K562 (cell line): ENCODE measurements at regions not wholly inside any gene's neighbourhood (a gene's known extent, or its start where the extent isn't known, plus 50 kb on each side); places are given as distances from the start of the nearest gene placed in this dataset.

Experiments used
- HDAC2 ChIP-seq: fragments of 450-650 bp; IDR thresholded peaks from 2 replicates; pipeline ENCODE4 v1.6.1; 2016; ENCODE audit warnings: mild to moderate bottlenecking
- ILF3 ChIP-seq: fragments of 450-650 bp; IDR thresholded peaks from 2 replicates; pipeline ENCODE4 v1.6.1; 2018; ENCODE audit warnings: antibody characterized with exemption, mild to moderate bottlenecking, moderate library complexity, borderline replicate concordance
- MEF2D ChIP-seq: conservative IDR thresholded peaks from 2 replicates; pipeline ENCODE4 v1.6.1; 2016; ENCODE audit warnings: low read depth, missing genetic modification characterization, missing compliant biosample characterization
- RFX7 ChIP-seq: fragments of 250-450 bp; sonication (Bioruptor Pico); IDR thresholded peaks from 2 replicates; pipeline ENCODE4 v1.5.1; 2021; ENCODE audit warnings: mild to moderate bottlenecking
- STAG1 ChIP-seq: sonication (generic); formaldehyde crosslinking; IDR thresholded peaks from 2 replicates; pipeline ENCODE4 v1.5.0; 2020; ENCODE audit warnings: missing genetic modification reagents, borderline replicate concordance
- TARDBP ChIP-seq: fragments of 450-650 bp; IDR thresholded peaks from 2 replicates; pipeline ENCODE4 v1.6.1; 2016
- ZNF274 ChIP-seq: IDR thresholded peaks from 2 replicates; pipeline ENCODE4 v1.6.1; 2011; ENCODE audit warnings: low read depth, mild to moderate bottlenecking, low read length, moderate library complexity, borderline replicate concordance
- TF ChIP-seq, protein P1 (sequence below), 3 experiments: IDR thresholded peaks in 2 of 3; conservative IDR thresholded peaks in 1 of 3; 2 replicates each; pipeline ENCODE4 v1.5.1; 2011 to 2012; ENCODE audit warnings: low read length in 3 of 3, mild to moderate bottlenecking in 3 of 3, control low read depth in 2 of 3, improper control_type of control experiment in 1 of 3, inconsistent platforms in 1 of 3, low read depth in 1 of 3, mixed read lengths in 1 of 3, moderate library complexity in 1 of 3; ENCODE audit not compliant: insufficient read depth in 2 of 3
- TF ChIP-seq, protein P2 (sequence below), 2 experiments: fragments of 200-800 bp in 1 of 2; sonication (Bioruptor generic) in 1 of 2; sonication (generic) in 1 of 2; formaldehyde crosslinking in 1 of 2; IDR thresholded peaks in 1 of 2; conservative IDR thresholded peaks in 1 of 2; 2 replicates each; pipeline versions ENCODE4 v1.5.0 to v1.6.1; 2016 to 2020; ENCODE audit warnings: missing compliant biosample characterization in 1 of 2, missing genetic modification characterization in 1 of 2, missing genetic modification reagents in 1 of 2
- TF ChIP-seq, protein P3 (sequence below): fragments of 450-650 bp; IDR thresholded peaks from 2 replicates; pipeline ENCODE4 v1.6.1; 2016

DNA sequence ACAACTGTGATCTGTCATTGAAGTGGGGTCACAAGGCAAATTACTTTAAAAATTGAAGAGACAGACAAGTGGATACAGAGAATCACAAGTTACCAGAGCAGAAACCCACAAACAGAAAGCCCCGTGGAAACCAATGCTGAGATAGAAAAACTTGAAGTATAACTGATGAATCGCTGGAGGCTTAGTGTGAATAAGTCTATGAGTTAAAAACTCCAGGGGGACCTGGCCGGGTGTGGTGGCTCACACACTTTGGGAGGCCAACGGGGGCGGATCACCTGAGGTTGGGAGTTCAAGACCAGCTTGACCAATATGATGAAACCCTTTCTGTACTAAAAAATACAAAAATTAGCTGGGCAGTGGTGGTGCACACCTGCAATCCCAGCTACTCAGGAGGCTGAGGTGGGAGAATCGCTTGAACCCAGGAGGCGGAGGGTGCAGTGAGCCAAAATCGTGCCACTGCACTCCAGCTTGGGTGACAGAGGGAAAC is 69.7 kb upstream of the ZNRF2 start:
- TF ChIP-seq ILF3 (no peak), ZNF274 (no peak), TARDBP (no peak), STAG1 (no peak), RFX7 (CRISPR knock-in tag) (no peak), HDAC2 (no peak), MEF2D (tag) (no peak)
- TF ChIP-seq, protein P1, sequence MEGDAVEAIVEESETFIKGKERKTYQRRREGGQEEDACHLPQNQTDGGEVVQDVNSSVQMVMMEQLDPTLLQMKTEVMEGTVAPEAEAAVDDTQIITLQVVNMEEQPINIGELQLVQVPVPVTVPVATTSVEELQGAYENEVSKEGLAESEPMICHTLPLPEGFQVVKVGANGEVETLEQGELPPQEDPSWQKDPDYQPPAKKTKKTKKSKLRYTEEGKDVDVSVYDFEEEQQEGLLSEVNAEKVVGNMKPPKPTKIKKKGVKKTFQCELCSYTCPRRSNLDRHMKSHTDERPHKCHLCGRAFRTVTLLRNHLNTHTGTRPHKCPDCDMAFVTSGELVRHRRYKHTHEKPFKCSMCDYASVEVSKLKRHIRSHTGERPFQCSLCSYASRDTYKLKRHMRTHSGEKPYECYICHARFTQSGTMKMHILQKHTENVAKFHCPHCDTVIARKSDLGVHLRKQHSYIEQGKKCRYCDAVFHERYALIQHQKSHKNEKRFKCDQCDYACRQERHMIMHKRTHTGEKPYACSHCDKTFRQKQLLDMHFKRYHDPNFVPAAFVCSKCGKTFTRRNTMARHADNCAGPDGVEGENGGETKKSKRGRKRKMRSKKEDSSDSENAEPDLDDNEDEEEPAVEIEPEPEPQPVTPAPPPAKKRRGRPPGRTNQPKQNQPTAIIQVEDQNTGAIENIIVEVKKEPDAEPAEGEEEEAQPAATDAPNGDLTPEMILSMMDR (IDR thresholded peaks at IDR 0.05 in 2 of 3, conservative IDR thresholded peaks at IDR 0.05 in 1 of 3; ENCODE audit: insufficient read depth in 2 of 3, low read depth in 1 of 3, low read length in 3 of 3) = no peak
- TF ChIP-seq, protein P2, sequence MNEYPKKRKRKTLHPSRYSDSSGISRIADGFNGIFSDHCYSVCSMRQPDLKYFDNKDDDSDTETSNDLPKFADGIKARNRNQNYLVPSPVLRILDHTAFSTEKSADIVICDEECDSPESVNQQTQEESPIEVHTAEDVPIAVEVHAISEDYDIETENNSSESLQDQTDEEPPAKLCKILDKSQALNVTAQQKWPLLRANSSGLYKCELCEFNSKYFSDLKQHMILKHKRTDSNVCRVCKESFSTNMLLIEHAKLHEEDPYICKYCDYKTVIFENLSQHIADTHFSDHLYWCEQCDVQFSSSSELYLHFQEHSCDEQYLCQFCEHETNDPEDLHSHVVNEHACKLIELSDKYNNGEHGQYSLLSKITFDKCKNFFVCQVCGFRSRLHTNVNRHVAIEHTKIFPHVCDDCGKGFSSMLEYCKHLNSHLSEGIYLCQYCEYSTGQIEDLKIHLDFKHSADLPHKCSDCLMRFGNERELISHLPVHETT (CRISPR knock-in tag; conservative IDR thresholded peaks at IDR 0.05 in 1 of 2, IDR thresholded peaks at IDR 0.05 in 1 of 2) = no peak
- TF ChIP-seq, protein P3, sequence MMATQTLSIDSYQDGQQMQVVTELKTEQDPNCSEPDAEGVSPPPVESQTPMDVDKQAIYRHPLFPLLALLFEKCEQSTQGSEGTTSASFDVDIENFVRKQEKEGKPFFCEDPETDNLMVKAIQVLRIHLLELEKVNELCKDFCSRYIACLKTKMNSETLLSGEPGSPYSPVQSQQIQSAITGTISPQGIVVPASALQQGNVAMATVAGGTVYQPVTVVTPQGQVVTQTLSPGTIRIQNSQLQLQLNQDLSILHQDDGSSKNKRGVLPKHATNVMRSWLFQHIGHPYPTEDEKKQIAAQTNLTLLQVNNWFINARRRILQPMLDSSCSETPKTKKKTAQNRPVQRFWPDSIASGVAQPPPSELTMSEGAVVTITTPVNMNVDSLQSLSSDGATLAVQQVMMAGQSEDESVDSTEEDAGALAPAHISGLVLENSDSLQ = no peak
